ENCODE measurements at regions not wholly inside any gene's neighbourhood (a gene's known extent, or its start where the extent isn't known, plus 50 kb on each side); places are given as distances from the start of the nearest gene placed in this dataset.

GRCh38 chr2:12032398-12032797, 286.0 kb downstream of the LPIN1 start:
- H3K27ac ChIP-seq (ENCODE audit: low read depth in 1 of 2, low read length in 1 of 2) = no peak overlapping the region
- ATAC-seq (ENCODE audit: insufficient read depth, low FRiP score) = no peak
- no peaks in the 10 kb centered on the region for H3K9me3 ChIP-seq (ENCODE audit: control insufficient read depth in 4 of 4, insufficient read depth in 3 of 4, low read length in 3 of 4)
- DNase-seq = no peak
- H3K4me3 ChIP-seq = no peak overlapping the region
- peaks cover 0 to 2% (median 0%) of the 10 kb centered on the region in 3 donors for H3K27me3 ChIP-seq (ENCODE audit: control insufficient read depth in 3 of 3, insufficient read depth in 3 of 3, low read length in 2 of 3)
- H3K9ac ChIP-seq (ENCODE audit: insufficient read depth in 1 of 2, low read length in 2 of 2) = no peak overlapping the region
- TF ChIP-seq CTCF (IDR thresholded peaks at IDR 0.05; ENCODE audit: control extremely low read depth, extremely low read depth) = no peak
- H3K4me1 ChIP-seq (ENCODE audit: control insufficient read depth in 5 of 5, insufficient read depth in 5 of 5, low read length in 5 of 5) = no peaks in the 10 kb centered on the region
- no peaks in the 10 kb centered on the region for H3K36me3 ChIP-seq (ENCODE audit: control insufficient read depth in 4 of 4, insufficient read depth in 4 of 4, low read length in 4 of 4)
- WGBS, 2 donors = 82 to 83% methylated on average over 3 of the region's 3 CpGs

GRCh38 chr2:12032975-12033374, 286.5 kb downstream of the LPIN1 start:
- Histone ChIP-seq H3K27ac (ENCODE audit: low read depth in 1 of 2, low read length in 1 of 2) (no peak overlapping the region), H3K4me3 (no peak overlapping the region), H3K36me3 (ENCODE audit: control insufficient read depth in 4 of 4, insufficient read depth in 4 of 4, low read length in 4 of 4) (no peaks in the 10 kb centered on the region), H3K9ac (ENCODE audit: insufficient read depth in 1 of 2, low read length in 2 of 2) (no peak overlapping the region), H3K27me3 (ENCODE audit: control insufficient read depth in 3 of 3, insufficient read depth in 3 of 3, low read length in 2 of 3) (peaks cover 0 to 2% (median 0%) of the 10 kb centered on the region in 3 donors), H3K4me1 (ENCODE audit: control insufficient read depth in 5 of 5, insufficient read depth in 5 of 5, low read length in 5 of 5) (no peaks in the 10 kb centered on the region), H3K9me3 (ENCODE audit: control insufficient read depth in 4 of 4, insufficient read depth in 3 of 4, low read length in 3 of 4) (no peaks in the 10 kb centered on the region)
- no peak for ATAC-seq (ENCODE audit: insufficient read depth, low FRiP score)
- no peak for DNase-seq
- no peak for TF ChIP-seq CTCF (IDR thresholded peaks at IDR 0.05; ENCODE audit: control extremely low read depth, extremely low read depth)
- 76 to 82% methylated on average over 2 of the region's 2 CpGs for WGBS, 2 donors

DNA sequence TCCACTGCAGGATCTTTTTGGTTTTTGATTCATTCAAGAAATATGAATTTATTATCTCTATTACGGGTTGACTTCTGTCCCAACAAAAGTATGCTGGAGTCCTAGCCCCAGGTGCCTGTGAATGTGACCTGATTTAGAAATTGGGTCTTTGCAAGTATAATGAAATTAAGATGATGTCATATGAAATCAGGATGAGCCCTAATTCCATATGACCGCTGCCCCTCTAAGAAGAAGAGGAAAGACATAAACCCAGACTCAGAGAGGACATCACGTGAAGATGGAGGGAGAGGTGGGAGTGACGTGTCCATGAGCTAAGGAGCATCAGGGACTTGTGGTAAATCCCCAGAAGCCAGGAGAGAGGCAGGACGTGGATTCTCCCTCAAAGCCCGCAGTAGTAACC, 287.1 kb downstream of the LPIN1 start:
- Histone ChIP-seq H3K27me3 (ENCODE audit: control insufficient read depth in 3 of 3, insufficient read depth in 3 of 3, low read length in 2 of 3) (peaks cover 0 to 2% (median 0%) of the 10 kb centered on the region in 3 donors), H3K9me3 (ENCODE audit: control insufficient read depth in 4 of 4, insufficient read depth in 3 of 4, low read length in 3 of 4) (no peaks in the 10 kb centered on the region), H3K36me3 (ENCODE audit: control insufficient read depth in 4 of 4, insufficient read depth in 4 of 4, low read length in 4 of 4) (no peaks in the 10 kb centered on the region), H3K9ac (ENCODE audit: insufficient read depth in 1 of 2, low read length in 2 of 2) (no peak overlapping the region), H3K4me1 (ENCODE audit: control insufficient read depth in 5 of 5, insufficient read depth in 5 of 5, low read length in 5 of 5) (no peaks in the 10 kb centered on the region), H3K4me3 (no peak overlapping the region), H3K27ac (ENCODE audit: low read depth in 1 of 2, low read length in 1 of 2) (no peak overlapping the region)
- DNase-seq = no peak
- 82 to 96% methylated on average over 6 of the region's 6 CpGs for WGBS, 2 donors
- no peak for TF ChIP-seq CTCF (IDR thresholded peaks at IDR 0.05; ENCODE audit: control extremely low read depth, extremely low read depth)
- no peak for ATAC-seq (ENCODE audit: insufficient read depth, low FRiP score)

DNA sequence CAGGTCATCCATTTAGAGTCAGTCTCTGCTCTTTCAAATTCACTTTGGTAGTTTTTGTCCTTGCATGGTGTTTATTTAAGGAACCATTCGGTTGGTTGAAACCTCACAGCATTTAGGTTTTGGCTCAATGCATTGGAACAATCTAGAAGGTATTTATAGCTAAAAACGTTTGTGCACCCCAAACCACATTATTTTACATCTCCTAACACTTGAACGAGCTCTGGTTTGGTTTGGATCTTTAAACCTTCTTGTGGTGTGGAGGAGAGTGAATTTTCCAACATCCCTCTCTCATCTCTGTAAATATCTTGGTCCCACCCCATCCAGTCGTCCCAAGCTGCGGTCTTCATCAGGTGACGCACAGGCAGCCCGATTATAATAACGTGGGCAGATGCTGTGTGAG, 287.9 kb downstream of the LPIN1 start:
- Histone ChIP-seq H3K4me1 (ENCODE audit: control insufficient read depth in 5 of 5, insufficient read depth in 5 of 5, low read length in 5 of 5) (no peaks in the 10 kb centered on the region), H3K9ac (ENCODE audit: insufficient read depth in 1 of 2, low read length in 2 of 2) (no peak overlapping the region), H3K27ac (ENCODE audit: low read depth in 1 of 2, low read length in 1 of 2) (no peak overlapping the region), H3K27me3 (ENCODE audit: control insufficient read depth in 3 of 3, insufficient read depth in 3 of 3, low read length in 2 of 3) (no peaks in the 10 kb centered on the region), H3K36me3 (ENCODE audit: control insufficient read depth in 4 of 4, insufficient read depth in 4 of 4, low read length in 4 of 4) (no peaks in the 10 kb centered on the region), H3K9me3 (ENCODE audit: control insufficient read depth in 4 of 4, insufficient read depth in 3 of 4, low read length in 3 of 4) (no peaks in the 10 kb centered on the region), H3K4me3 (no peak overlapping the region)
- ATAC-seq (ENCODE audit: insufficient read depth, low FRiP score) (no peak), DNase-seq (no peak)
- 88 to 89% methylated on average over 8 of the region's 8 CpGs for WGBS, 2 donors
- TF ChIP-seq CTCF (IDR thresholded peaks at IDR 0.05; ENCODE audit: control extremely low read depth, extremely low read depth) = no peak

Measured in lung (tissue), 11 donors.